Gastroesophageal sphincter (tissue), 3 donors: ENCODE measurements at regions not wholly inside any gene's neighbourhood (a gene's known extent, or its start where the extent isn't known, plus 50 kb on each side); places are given as distances from the start of the nearest gene placed in this dataset.

ENCODE experiments used
- POLR2A ChIP-seq, 2 donors: fragments of 450-650 bp; IDR thresholded peaks; one replicate each; pipeline ENCODE4 v1.6.1; 2017; ENCODE audit warnings: antibody characterized with exemption in 2 of 2, mild to moderate bottlenecking in 2 of 2, moderate library complexity in 1 of 2
- TF ChIP-seq, protein P1 (sequence below), 4 experiments: fragments of 200-600 bp in 2 of 4; fragments of 450-650 bp in 2 of 4; sonication (generic) in 1 of 4; IDR thresholded peaks; one replicate each; pipeline ENCODE4 v1.5.1; 2017 to 2019; ENCODE audit warnings: antibody characterized with exemption in 4 of 4, mild to moderate bottlenecking in 2 of 4, moderate library complexity in 2 of 4

DNA sequence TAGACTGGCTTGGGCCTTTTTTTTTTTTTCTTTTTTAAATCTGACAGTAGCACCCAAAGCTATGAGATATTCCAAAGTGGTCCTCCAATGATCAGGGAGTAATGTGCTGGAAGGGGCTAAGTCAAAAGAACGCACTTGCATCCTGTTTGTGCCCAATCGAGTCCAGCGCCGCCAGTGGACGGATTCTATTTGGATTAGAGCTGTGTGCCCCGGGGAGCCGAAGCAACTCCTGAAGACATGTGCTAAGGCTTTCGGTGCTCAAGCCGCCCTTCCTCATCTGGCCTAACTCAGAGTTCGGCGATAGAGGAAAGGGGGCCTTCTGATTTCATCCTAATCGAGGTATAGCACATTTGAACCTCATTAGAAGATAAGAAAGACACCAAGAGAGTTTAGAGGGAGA lies 147.8 kb upstream of the NECTIN1 start:
- TF ChIP-seq, protein P1, sequence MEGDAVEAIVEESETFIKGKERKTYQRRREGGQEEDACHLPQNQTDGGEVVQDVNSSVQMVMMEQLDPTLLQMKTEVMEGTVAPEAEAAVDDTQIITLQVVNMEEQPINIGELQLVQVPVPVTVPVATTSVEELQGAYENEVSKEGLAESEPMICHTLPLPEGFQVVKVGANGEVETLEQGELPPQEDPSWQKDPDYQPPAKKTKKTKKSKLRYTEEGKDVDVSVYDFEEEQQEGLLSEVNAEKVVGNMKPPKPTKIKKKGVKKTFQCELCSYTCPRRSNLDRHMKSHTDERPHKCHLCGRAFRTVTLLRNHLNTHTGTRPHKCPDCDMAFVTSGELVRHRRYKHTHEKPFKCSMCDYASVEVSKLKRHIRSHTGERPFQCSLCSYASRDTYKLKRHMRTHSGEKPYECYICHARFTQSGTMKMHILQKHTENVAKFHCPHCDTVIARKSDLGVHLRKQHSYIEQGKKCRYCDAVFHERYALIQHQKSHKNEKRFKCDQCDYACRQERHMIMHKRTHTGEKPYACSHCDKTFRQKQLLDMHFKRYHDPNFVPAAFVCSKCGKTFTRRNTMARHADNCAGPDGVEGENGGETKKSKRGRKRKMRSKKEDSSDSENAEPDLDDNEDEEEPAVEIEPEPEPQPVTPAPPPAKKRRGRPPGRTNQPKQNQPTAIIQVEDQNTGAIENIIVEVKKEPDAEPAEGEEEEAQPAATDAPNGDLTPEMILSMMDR (IDR thresholded peaks at IDR 0.05) = no peak
- TF ChIP-seq POLR2A (IDR thresholded peaks at IDR 0.05) = no peak
